Activated CD8-positive, alpha-beta memory T cell treated with anti-CD3 and anti-CD28 coated beads, Interleukin-2, amount 10 ng/mL, durations not matched to agents 7 days and 5 days (primary cell): ENCODE measurements at regions not wholly inside any gene's neighbourhood (a gene's known extent, or its start where the extent isn't known, plus 50 kb on each side); places are given as distances from the start of the nearest gene placed in this dataset.
A peak's percentile ranks its signal among the peaks of the same experiment; 100 is the strongest.
"Not testable (repeated sequence)": the region's sequence is repeated elsewhere in the genome, so short reads cannot be mapped to it uniquely, and the experiment has no call there.

Experiments used
- ATAC-seq: fragments of 150-1000 bp; cut with Tn5 transposase; one replicate; pipeline ENCODE4 v1.10.0; 2021; ENCODE audit warnings: moderate library complexity
- CTCF ChIA-PET: fragments of 350-600 bp; sonication (Branson Sonifier 250); formaldehyde crosslinking; loops from one replicate; lab custom pipeline; 2021; ENCODE audit warnings: antibody characterized with exemption; lab: Charles Lee
- DNase-seq: peaks from one replicate; pipeline ENCODE4 v3.0.0-alpha.2; 2020
- H3K27ac Mint-ChIP-seq: one replicate; pipeline ENCODE4 v1.8.0; 2021; ENCODE audit warnings: mild to moderate bottlenecking, mixed read lengths
- H3K27me3 Mint-ChIP-seq: one replicate; pipeline ENCODE4 v1.8.0; 2021; ENCODE audit warnings: mixed read lengths
- H3K36me3 Mint-ChIP-seq: one replicate; pipeline ENCODE4 v1.8.0; 2021; ENCODE audit warnings: mild to moderate bottlenecking, mixed read lengths
- H3K4me1 Mint-ChIP-seq: one replicate; pipeline ENCODE4 v1.8.0; 2021; ENCODE audit warnings: mixed read lengths
- H3K4me3 Mint-ChIP-seq: one replicate; pipeline ENCODE4 v1.8.0; 2021; ENCODE audit warnings: mild to moderate bottlenecking, moderate library complexity, mixed read lengths
- H3K9me3 Mint-ChIP-seq: one replicate; pipeline ENCODE4 v1.8.0; 2022; ENCODE audit warnings: low read depth, mixed read lengths

DNA sequence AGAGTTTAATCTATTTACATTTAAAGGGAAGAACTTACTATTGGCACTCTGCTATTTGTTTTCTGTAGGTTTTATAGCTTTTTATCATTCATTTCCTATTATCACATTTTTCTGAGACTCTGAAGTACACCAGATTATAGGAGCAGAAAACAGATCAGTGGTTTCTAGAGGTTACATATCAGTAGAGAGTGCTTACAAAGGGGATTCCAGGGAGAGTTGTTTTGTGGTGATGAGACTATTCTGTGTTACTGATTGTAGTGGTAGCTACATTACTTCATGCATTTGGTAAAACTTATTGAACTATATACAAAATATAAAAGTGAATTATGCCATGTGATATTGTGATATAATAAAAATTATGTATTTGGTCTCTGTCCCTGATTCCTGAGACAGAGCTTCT lies 259.2 kb downstream of the SPATA31A6 start:
- H3K4me1 Mint-ChIP-seq, CTCF ChIA-PET, H3K27me3 Mint-ChIP-seq, H3K27ac Mint-ChIP-seq, H3K9me3 Mint-ChIP-seq, ATAC-seq, DNase-seq, H3K4me3 Mint-ChIP-seq, H3K36me3 Mint-ChIP-seq: not testable (repeated sequence)

DNA sequence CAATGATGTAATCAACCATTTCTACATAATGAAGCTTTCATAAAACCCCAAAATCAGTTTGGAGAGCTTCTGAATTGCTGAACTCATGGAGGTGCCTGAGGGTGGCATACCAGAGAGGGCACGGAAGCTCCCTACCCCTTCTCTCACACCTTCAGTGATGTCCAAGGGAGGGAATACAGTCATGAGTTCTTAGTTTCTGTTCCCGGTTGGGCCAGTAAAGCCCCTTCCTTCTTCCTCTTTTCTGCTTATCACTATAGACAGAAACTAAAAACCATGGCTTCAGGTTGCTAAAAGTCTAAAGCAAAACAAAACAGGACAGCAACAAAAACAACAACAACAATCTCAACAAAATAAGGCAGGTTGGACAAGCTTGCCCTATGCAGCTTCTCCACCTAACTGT lies 260.0 kb downstream of the SPATA31A6 start:
- H3K4me1 Mint-ChIP-seq, H3K9me3 Mint-ChIP-seq, H3K36me3 Mint-ChIP-seq, H3K27me3 Mint-ChIP-seq, H3K4me3 Mint-ChIP-seq, CTCF ChIA-PET, ATAC-seq, H3K27ac Mint-ChIP-seq, DNase-seq: not testable (repeated sequence)

DNA sequence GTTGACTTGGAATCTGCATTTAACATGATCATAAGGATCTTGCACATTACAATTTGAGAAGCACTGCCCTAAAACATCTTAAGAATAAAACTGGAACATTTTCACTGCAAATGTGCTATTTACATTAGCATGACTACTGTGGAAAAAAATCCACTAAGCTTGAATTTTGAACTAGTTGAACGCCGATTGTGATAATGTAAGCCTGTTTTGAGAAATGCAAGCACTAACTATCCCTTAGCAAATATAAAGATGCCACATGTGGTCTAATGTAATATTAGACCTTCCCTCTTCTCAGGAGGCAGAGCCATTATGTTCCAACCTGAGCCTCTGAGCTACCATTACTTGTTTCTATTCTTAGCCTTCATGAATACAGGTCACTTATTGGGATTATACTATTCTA lies 278.0 kb downstream of the SPATA31A6 start:
- H3K9me3 Mint-ChIP-seq, ATAC-seq, H3K36me3 Mint-ChIP-seq, DNase-seq, H3K27ac Mint-ChIP-seq, H3K4me3 Mint-ChIP-seq, H3K27me3 Mint-ChIP-seq, H3K4me1 Mint-ChIP-seq, CTCF ChIA-PET: not testable (repeated sequence)

DNA sequence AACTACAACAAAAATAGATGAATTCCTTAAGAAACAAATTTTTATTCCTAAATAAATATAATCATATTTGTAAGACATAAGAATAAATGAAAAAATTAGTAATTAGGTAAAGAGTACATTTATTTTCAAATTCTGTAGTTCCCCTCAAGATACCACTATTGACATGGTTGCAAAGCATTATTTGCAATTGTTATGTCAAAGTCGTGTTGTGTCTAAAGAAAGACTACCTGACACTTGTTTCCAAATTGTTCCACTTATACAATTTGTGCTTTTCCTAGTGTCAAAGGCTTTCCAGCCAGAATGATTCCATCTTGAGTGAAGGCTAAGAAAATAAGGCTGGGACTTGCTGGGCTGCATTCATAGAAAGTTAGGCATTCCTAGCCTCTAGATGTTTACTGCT lies 278.4 kb downstream of the SPATA31A6 start:
- ATAC-seq, H3K36me3 Mint-ChIP-seq, DNase-seq: not testable (repeated sequence)

DNA sequence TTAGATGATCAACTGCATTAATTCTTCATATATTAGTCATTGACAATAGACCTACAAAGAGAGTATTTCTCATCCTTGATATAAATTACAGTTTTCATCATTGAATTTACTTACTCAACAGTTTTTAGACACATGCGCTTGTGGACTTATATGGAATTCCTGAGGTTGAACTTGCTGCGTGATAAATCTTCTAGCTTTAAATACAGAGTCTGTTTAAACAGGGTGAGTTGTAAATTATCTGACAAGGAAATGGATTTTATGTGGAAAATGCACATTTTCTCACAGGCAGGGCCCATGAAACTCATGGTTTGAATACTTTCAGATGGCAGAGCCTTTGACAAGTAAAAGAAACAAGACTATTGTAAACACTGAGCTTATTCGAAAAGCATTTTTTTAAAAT lies 280.5 kb downstream of the SPATA31A6 start:
- H3K4me1 Mint-ChIP-seq, ATAC-seq, H3K36me3 Mint-ChIP-seq, H3K27ac Mint-ChIP-seq, H3K4me3 Mint-ChIP-seq, CTCF ChIA-PET, DNase-seq, H3K27me3 Mint-ChIP-seq, H3K9me3 Mint-ChIP-seq: not testable (repeated sequence)

More for the DNA sequence above, 278.4 kb downstream of the SPATA31A6 start:
- H3K27ac Mint-ChIP-seq, H3K9me3 Mint-ChIP-seq, H3K4me3 Mint-ChIP-seq, H3K4me1 Mint-ChIP-seq, H3K27me3 Mint-ChIP-seq, CTCF ChIA-PET: not testable (repeated sequence)

DNA sequence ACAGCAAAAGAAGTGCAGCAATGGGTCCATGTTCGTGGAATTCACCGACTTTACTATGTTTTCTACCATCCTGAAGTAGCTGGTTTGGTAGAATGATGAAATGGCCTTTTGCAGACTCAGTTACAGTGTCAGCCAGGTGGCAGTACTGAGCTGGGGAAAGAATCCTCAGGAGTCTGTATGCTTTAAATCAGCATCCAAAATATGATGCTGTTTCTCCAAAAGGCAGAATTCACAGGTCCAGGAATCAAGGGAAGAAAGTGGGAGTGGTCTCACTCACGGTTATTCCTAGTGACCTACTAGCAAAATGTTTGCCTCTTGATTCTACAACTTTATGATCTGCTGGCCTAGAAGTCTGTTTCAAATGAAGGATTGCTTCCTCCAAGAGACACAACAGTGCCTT lies 287.1 kb downstream of the SPATA31A6 start:
- H3K4me1 Mint-ChIP-seq, H3K27ac Mint-ChIP-seq, H3K36me3 Mint-ChIP-seq, ATAC-seq, H3K4me3 Mint-ChIP-seq, DNase-seq, H3K9me3 Mint-ChIP-seq, CTCF ChIA-PET, H3K27me3 Mint-ChIP-seq: not testable (repeated sequence)

DNA sequence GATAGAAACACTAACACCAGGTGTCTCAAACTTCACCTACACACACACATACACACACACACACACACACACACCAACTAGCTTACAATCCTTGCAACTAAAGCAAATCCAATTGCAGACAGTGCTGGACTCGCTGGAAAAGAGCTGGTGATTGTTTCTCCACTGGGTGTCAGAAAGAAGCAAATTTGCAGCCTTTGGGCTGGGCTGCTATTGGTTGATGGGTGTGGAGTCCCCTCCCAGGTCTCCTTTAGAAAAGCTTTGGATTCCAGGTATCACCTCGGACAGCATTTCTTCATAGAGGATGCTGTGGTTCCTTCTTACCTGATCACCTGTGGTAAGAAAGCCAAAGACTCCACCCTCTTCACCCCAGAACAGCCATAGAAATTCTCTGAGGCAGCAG lies 307.5 kb downstream of the SPATA31A6 start:
- H3K4me3 Mint-ChIP-seq, H3K27ac Mint-ChIP-seq: not testable (repeated sequence)

DNA sequence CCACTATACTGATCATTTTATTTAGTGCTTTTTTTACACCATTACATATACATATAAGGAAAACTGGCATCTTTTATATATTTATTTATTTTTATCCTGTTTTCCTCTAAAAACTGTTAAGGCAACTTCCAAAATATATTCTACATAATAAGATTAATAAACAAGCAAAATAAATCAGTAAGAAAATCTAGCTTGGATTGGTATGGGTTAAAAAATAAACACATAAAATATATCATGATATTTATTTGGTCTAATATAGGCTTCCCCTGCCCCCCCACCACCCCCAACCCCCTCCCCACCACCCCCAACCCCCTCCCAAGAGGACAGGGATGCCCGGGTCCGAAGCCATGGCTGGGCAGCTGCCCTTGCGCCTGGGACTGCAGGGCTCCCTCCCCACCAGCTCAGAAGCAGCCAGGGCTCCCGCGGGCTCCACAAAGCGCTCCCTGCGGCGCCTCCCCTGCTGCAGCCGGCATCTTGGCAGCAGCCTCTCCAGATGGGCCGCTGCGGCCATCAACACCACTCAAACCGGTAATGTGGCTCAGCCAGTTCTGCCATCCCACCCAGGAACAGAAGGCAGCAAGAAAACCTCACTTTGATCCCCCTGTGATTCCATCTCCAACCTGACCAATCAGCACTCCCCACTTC lies 319.3 kb downstream of the SPATA31A6 start:
- ATAC-seq, H3K36me3 Mint-ChIP-seq, CTCF ChIA-PET, H3K27me3 Mint-ChIP-seq, H3K9me3 Mint-ChIP-seq, H3K4me1 Mint-ChIP-seq, DNase-seq, H3K27ac Mint-ChIP-seq, H3K4me3 Mint-ChIP-seq: not testable (repeated sequence)

More for the DNA sequence above, 307.5 kb downstream of the SPATA31A6 start:
- H3K27me3 Mint-ChIP-seq, CTCF ChIA-PET, H3K36me3 Mint-ChIP-seq, H3K4me1 Mint-ChIP-seq, H3K9me3 Mint-ChIP-seq, DNase-seq: not testable (repeated sequence)
- ATAC-seq = peak; percentile 36

DNA sequence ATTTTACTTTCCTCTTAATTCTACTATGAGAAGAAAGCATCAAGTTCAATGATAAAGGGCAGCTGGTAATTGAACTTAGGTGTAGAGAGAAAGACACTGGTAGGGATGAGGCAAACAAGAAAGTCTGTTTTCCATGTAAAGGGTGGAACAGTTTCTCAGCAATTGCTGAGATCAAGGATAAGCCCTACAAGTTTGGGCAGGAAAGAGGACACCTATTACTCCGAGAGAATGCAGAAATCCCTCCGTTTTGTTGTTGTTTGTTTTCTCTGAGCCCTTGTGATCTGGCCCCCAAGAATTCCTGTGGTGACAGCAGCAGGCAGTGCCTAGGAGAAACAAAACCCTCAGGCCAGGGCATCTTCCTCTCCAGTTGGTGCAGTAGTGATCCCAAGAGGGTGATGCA lies 324.7 kb downstream of the SPATA31A6 start:
- H3K4me1 Mint-ChIP-seq, CTCF ChIA-PET, H3K27ac Mint-ChIP-seq, H3K36me3 Mint-ChIP-seq, H3K27me3 Mint-ChIP-seq, H3K4me3 Mint-ChIP-seq, H3K9me3 Mint-ChIP-seq, DNase-seq, ATAC-seq: not testable (repeated sequence)

DNA sequence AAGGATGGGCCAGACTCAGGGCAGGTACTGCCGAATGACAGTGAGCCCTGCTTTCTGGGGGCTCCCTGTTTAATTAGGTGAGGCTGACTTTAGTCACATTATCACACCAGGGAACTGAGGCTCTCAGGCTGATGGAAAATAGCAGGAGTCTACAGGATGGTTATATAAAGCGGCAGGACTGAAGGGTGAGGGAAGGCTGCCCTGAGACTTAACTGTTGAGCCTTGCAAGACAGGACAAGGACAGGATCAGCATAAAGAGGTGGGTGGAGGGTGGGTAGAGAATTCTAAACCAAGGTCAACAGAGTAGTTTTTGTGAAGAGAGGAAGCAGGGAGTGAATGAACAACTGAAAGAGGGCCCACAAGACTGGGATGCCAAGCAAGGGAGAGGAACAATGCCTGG lies 330.1 kb downstream of the SPATA31A6 start:
- ATAC-seq, H3K36me3 Mint-ChIP-seq, H3K27me3 Mint-ChIP-seq, H3K9me3 Mint-ChIP-seq, H3K4me3 Mint-ChIP-seq, DNase-seq, H3K4me1 Mint-ChIP-seq, CTCF ChIA-PET, H3K27ac Mint-ChIP-seq: not testable (repeated sequence)

DNA sequence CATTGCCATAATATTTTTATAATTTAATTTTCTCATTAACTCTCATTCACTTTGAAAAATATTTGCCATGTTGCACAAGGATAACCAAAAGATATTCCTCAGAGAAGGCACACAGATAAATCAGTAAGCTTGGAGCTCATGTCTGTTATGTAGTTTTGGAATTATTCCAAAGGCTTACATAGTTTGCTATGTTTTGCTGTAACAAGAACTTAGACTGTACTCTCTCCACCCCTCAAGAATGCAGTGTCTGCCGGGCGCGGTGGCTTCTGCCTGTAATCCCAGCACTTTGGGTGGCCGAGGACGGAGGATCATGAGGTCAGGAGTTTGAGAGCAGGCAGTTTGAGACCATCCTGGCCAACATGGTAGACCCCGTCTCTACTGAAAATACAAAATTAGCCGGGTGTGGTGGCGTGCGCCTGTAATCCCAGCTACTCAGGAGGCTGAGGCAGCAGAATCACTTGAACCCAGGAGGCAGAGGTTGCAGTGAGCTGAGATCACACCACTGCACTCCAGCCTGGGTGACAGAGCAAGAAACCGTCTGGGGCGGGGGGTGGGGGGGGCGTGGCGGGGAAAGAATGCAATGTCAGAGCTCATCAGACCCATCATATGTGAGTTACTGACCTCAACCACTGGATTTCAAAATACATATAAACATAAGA lies 351.0 kb downstream of the SPATA31A6 start:
- CTCF ChIA-PET = not testable (repeated sequence)

DNA sequence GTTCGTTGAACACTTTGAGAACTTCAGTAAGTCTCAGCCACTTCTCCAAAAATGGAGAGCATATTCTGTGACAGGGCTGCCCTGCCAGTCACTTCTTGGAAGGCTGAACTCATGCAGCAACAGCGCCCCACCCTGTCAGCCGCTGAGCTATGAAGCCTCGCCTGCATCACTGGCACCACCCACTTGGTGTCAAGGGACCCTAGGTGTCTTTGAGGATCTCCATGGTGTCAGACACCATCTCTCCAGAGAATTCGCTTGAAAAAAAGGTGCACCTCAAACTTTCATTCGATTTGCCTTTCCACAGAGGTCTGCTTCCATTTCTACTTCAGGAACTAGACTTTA lies 351.5 kb downstream of the SPATA31A6 start:
- CTCF ChIA-PET, H3K27ac Mint-ChIP-seq, ATAC-seq, H3K36me3 Mint-ChIP-seq, H3K9me3 Mint-ChIP-seq, H3K27me3 Mint-ChIP-seq, H3K4me3 Mint-ChIP-seq, H3K4me1 Mint-ChIP-seq: not testable (repeated sequence)
- peak; percentile 67 for DNase-seq

More for the DNA sequence above, 351.0 kb downstream of the SPATA31A6 start:
- not testable (repeated sequence) for H3K27me3 Mint-ChIP-seq, H3K36me3 Mint-ChIP-seq, H3K27ac Mint-ChIP-seq, H3K4me3 Mint-ChIP-seq, H3K4me1 Mint-ChIP-seq, H3K9me3 Mint-ChIP-seq, DNase-seq, ATAC-seq

DNA sequence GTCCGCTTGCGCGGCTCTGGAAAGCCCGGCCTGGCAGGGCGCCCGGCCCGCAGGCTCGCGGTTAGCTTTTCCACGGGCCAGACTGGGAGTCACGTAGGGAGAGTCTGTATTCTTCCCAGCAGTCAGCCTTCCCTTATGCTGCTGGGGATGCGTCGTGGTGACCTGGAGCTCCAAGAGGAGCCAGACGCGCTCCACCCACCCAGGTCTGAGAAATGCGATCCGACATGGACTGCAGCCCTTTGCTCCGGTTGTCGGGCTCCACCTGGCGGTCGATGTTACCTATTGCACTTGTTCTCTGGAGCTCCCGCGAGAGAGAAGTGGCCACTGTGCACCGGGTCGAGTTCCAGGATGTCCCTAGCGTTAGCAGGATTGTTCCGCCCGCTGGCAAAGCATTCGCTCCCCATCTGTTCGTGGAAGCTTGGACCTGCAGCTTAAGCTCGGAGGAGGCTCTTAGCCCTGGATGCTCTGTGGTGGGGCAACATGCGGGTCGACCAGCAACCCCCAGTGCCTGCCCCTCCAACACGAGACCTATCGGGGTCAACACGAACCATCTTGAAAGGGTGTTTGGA lies 367.4 kb downstream of the SPATA31A6 start:
- H3K4me3 Mint-ChIP-seq, DNase-seq, H3K4me1 Mint-ChIP-seq, H3K9me3 Mint-ChIP-seq, CTCF ChIA-PET, H3K27ac Mint-ChIP-seq, H3K27me3 Mint-ChIP-seq, H3K36me3 Mint-ChIP-seq: not testable (repeated sequence)
- peak; percentile 30 for ATAC-seq

DNA sequence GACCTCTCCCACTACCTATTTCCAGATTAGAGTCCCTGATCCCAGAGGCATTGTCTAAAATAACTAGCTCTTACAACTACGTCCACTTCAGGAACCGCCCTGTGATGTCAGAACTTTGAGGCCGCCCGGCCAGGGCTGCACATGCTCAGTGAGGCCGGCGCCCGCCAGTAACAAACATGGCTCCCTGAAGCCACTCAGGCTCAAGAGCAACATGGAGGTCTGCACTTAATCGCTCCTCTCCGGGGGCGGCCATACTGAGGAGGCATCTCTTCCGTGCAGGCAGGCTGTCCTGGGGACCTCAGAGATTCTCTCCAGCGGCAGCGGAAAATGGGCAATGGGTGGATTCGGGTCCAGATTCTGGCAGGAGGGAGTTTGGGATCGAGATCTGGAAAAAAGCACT lies 385.1 kb downstream of the SPATA31A6 start:
- CTCF ChIA-PET, H3K4me3 Mint-ChIP-seq, H3K27me3 Mint-ChIP-seq, H3K4me1 Mint-ChIP-seq, H3K9me3 Mint-ChIP-seq, H3K27ac Mint-ChIP-seq, DNase-seq, ATAC-seq, H3K36me3 Mint-ChIP-seq: not testable (repeated sequence)
